K562 (cell line): ENCODE measurements at regions not wholly inside any gene's neighbourhood (a gene's known extent, or its start where the extent isn't known, plus 50 kb on each side); places are given as distances from the start of the nearest gene placed in this dataset.

ENCODE experiments used
- ATAC-seq: fragments of 200-7000 bp; cut with Tn5 transposase; 3 replicates; pipeline ENCODE4 v1.9.1; 2020; ENCODE audit warnings: moderate library complexity
- BruUV-seq: library from RNA; stranded (reverse); fragments of 400-500 nt; replicated peaks from 2 replicates; lab custom pipeline; 2021; lab: Mats Ljungman, UMichigan
- CTCF ChIA-PET: fragments of 300-600 bp; formaldehyde crosslinking; extraction: SDS; loops from one replicate; lab custom pipeline; 2021; ENCODE audit warnings: low intra/inter-chr PET ratio; lab: Yijun Ruan, JAX
- POLR2A ChIA-PET: fragments of 300-600, 350-650 bp; sonication (Branson Sonifier 250); formaldehyde crosslinking; extraction: SDS; loops from one replicate; lab custom pipeline; 2021; ENCODE audit warnings: antibody characterized with exemption, inconsistent platforms; lab: Yijun Ruan, JAX
- DNase-seq, 4 experiments: peaks; one replicate each; pipeline versions ENCODE4 v3.0.0 to v3.0.0-alpha.2; 2011 to 2018; ENCODE audit warnings: low spot score in 3 of 4, mixed read lengths in 3 of 4; ENCODE audit errors: extremely low read depth in 1 of 4
- FAIRE-seq: peaks from 2 replicates; lab custom pipeline; 2011; peaks lifted over from hg19 to GRCh38; lab: Jason Lieb, UNC
- H2AFZ ChIP-seq: 2 replicates; pipeline ENCODE4 v1.6.0; 2011; ENCODE audit warnings: low read depth, low read length, control low read depth, inconsistent platforms
- H3K27ac ChIP-seq: fragments of 200-600 bp; 3 replicates; pipeline ENCODE4 v1.8.0; 2011; ENCODE audit warnings: low read depth, mild to moderate bottlenecking, control low read depth, inconsistent platforms, low read length, moderate library complexity, mixed read lengths; ENCODE audit errors: extremely low read depth
- H3K27me3 ChIP-seq, 2 experiments: fragments of 300-600 bp in 1 of 2; 2 replicates in 1 of 2; 3 replicates in 1 of 2; pipeline versions ENCODE4 v1.6.0 to v1.8.0; 2011; ENCODE audit warnings: inconsistent platforms in 2 of 2, low read length in 2 of 2, mild to moderate bottlenecking in 1 of 2, mixed read lengths in 1 of 2, moderate library complexity in 1 of 2; ENCODE audit not compliant: control insufficient read depth in 2 of 2, insufficient read depth in 2 of 2
- H3K36me3 ChIP-seq: fragments of 300-600 bp; 3 replicates; pipeline ENCODE4 v1.8.0; 2011; ENCODE audit warnings: mild to moderate bottlenecking, low read length, inconsistent platforms; ENCODE audit not compliant: control insufficient read depth, insufficient read depth
- H3K4me1 ChIP-seq, 2 experiments: fragments of 200-600 bp in 1 of 2; replicated peaks in 1 of 2; 2 replicates in 1 of 2; 3 replicates in 1 of 2; pipeline versions ENCODE4 v1.5.1 to v1.8.0; 2011; ENCODE audit warnings: inconsistent platforms in 2 of 2, low read length in 2 of 2, mild to moderate bottlenecking in 1 of 2, mixed read lengths in 1 of 2, moderate library complexity in 1 of 2; ENCODE audit not compliant: control insufficient read depth in 2 of 2, insufficient read depth in 2 of 2
- H3K4me2 ChIP-seq: 2 replicates; pipeline ENCODE4 v1.6.1; 2011; ENCODE audit warnings: low read length, control low read depth, inconsistent platforms, mixed read lengths; ENCODE audit not compliant: insufficient read depth
- H3K4me3 ChIP-seq: fragments of 200-600 bp; sonication (generic), shearing (Covaris generic); 2 replicates; pipeline ENCODE4 v1.5.1; 2016; ENCODE audit warnings: control low read depth, inconsistent platforms
- H3K79me2 ChIP-seq: fragments of 200-600 bp; 3 replicates; pipeline ENCODE4 v1.8.0; 2011; ENCODE audit warnings: low read length, inconsistent platforms; ENCODE audit not compliant: control insufficient read depth, insufficient read depth
- H3K9ac ChIP-seq, 2 experiments: 2 replicates each; pipeline versions ENCODE4 v1.6.0 to v1.6.1; 2011; ENCODE audit warnings: low read depth in 2 of 2, low read length in 2 of 2, control low read depth in 1 of 2, inconsistent platforms in 1 of 2, mild to moderate bottlenecking in 1 of 2, mixed read lengths in 1 of 2; ENCODE audit not compliant: insufficient read depth in 1 of 2
- H3K9me1 ChIP-seq: one replicate; pipeline ENCODE4 v1.6.0; 2011; ENCODE audit warnings: inconsistent platforms, mild to moderate bottlenecking, low read length, moderate library complexity; ENCODE audit not compliant: control insufficient read depth, insufficient read depth
- H3K9me3 ChIP-seq: replicated peaks from 2 replicates; pipeline ENCODE4 v1.5.1; 2011; ENCODE audit warnings: low read depth, low read length, inconsistent platforms; ENCODE audit not compliant: control insufficient read depth, insufficient read depth
- H4K20me1 ChIP-seq: replicated peaks from 2 replicates; pipeline ENCODE4 v1.6.1; 2011; ENCODE audit warnings: low read length, inconsistent platforms, mixed read lengths; ENCODE audit not compliant: control insufficient read depth, insufficient read depth
- ELF4 ChIP-seq: fragments of 450-650 bp; formaldehyde crosslinking; IDR thresholded peaks from 2 replicates; pipeline ENCODE4 v1.4.0; 2022; ENCODE audit warnings: missing genetic modification characterization
- THRB ChIP-seq: fragments of 450-650 bp; formaldehyde crosslinking; conservative IDR thresholded peaks from 2 replicates; pipeline ENCODE4 v1.4.0; 2022; ENCODE audit warnings: mild to moderate bottlenecking, missing genetic modification characterization
- ZBTB26 ChIP-seq: fragments of 450-650 bp; formaldehyde crosslinking; IDR thresholded peaks from 2 replicates; pipeline ENCODE4 v1.4.0; 2022; ENCODE audit warnings: missing genetic modification characterization
- WGBS: fragments of 100-300 bp; shearing (Covaris generic); methylation state at CpG from one replicate; pipeline ENCODE4 v1.1.6; 2016; ENCODE audit warnings: low coverage, mixed read lengths; ENCODE audit not compliant: insufficient coverage; ENCODE audit errors: missing lambda C conversion rate; 5-methylcytosine and 5-hydroxymethylcytosine counted together
- in situ Hi-C: fragments of 300-500 bp; cut with MboI; formaldehyde crosslinking; loops from 4 replicates; pipeline ENCODE4 v1.15.0; 2018; ENCODE audit warnings: inconsistent platforms, mixed read lengths
- intact Hi-C: fragments of 100-400 bp; cut with micrococcal nuclease; formaldehyde crosslinking; loops from 2 replicates; pipeline ENCODE4 v1.14.2; 2022

GRCh38 chr5:3786165-3786564 lies 190.5 kb downstream of the IRX1 start:
- Histone ChIP-seq H3K9me3 (no peaks in the 10 kb centered on the region; the same call in 1 of the 2 replicates), H3K36me3 (no peaks in the 10 kb centered on the region)
- intact Hi-C loops: no loop called here
- in situ Hi-C loops: no loop called here
- WGBS: 5% methylated on average over 2 of the region's 2 CpGs
- ATAC-seq: no peak
- TF ChIP-seq ZBTB26 (CRISPR knock-in tag): no peak
- 0 out of 2 replicates have a peak, but pooled peaks have one; percentile 30 for TF ChIP-seq THRB (CRISPR knock-in tag)
- peak; percentile 68 for TF ChIP-seq ELF4
- TF ChIP-seq, all 486 proteins: peak for 2
- no peak overlapping the region for H3K4me2 ChIP-seq
- POLR2A ChIA-PET: no interaction called here
- CTCF ChIA-PET: no interaction called here
- no peaks in the 10 kb centered on the region for H4K20me1 ChIP-seq
- no peaks in the 10 kb centered on the region for H3K4me1 ChIP-seq
- H3K9me1 ChIP-seq: no peaks in the 10 kb centered on the region
- no peaks in the 10 kb centered on the region for H3K79me2 ChIP-seq
- no peak overlapping the region for H3K9ac ChIP-seq
- DNase-seq: no peak
- no peak overlapping the region for H2AFZ ChIP-seq
- no peak overlapping the region for H3K27ac ChIP-seq
- no peak overlapping the region for H3K4me3 ChIP-seq
- no TSS peak for BruUV-seq
- 0 out of 5 replicates have a peak, but pooled peaks cover 0 to 6% of the 10 kb centered on the region in 2 experiments for H3K27me3 ChIP-seq
- FAIRE-seq: no peak
